DMS79 treated with DMSO at 0.1 percent for 48 hours (cell line): ENCODE measurements at regions not wholly inside any gene's neighbourhood (a gene's known extent, or its start where the extent isn't known, plus 50 kb on each side); places are given as distances from the start of the nearest gene placed in this dataset.
"Not testable (repeated sequence)": the region's sequence is repeated elsewhere in the genome, so short reads cannot be mapped to it uniquely, and the experiment has no call there.

ENCODE experiments used
- DNase-seq: peaks from one replicate; lab custom pipeline; 2025; lab: John Stamatoyannopoulos, UW

GRCh38 chr5:82754036-82754746, 323.0 kb downstream of the TMEM167A start:
- DNase-seq: no peak

GRCh38 chr5:82753374-82753773, 323.8 kb downstream of the TMEM167A start:
- no peak for DNase-seq

GRCh38 chr5:82749461-82749820, 327.8 kb downstream of the TMEM167A start:
- no peak for DNase-seq

GRCh38 chr5:82748688-82749460, 328.3 kb downstream of the TMEM167A start:
- no peak for DNase-seq

GRCh38 chr5:82747986-82748385, 329.2 kb downstream of the TMEM167A start:
- no peak for DNase-seq

- no peak for DNase-seq
These were observed 332.2 kb downstream of the TMEM167A start for GRCh38 chr5:82745016-82745415.

- DNase-seq: no peak
These were observed 338.4 kb downstream of the TMEM167A start for GRCh38 chr5:82738681-82739269.

GRCh38 chr5:82735160-82735789, 341.9 kb downstream of the TMEM167A start:
- no peak for DNase-seq

GRCh38 chr5:82734347-82734746, 342.8 kb downstream of the TMEM167A start:
- no peak for DNase-seq

- no peak for DNase-seq
These were observed 346.3 kb downstream of the TMEM167A start for GRCh38 chr5:82730913-82731312.

- no peak for DNase-seq
These were observed 348.1 kb downstream of the TMEM167A start for GRCh38 chr5:82728926-82729702.

GRCh38 chr5:82723168-82723567, 354.0 kb downstream of the TMEM167A start:
- no peak for DNase-seq

- no peak for DNase-seq
These were observed 356.1 kb downstream of the TMEM167A start for GRCh38 chr5:82721087-82721410.

GRCh38 chr5:82720213-82721086, 356.7 kb downstream of the TMEM167A start:
- DNase-seq: no peak

GRCh38 chr5:82719368-82719767, 357.8 kb downstream of the TMEM167A start:
- DNase-seq: no peak

- DNase-seq: no peak
These were observed 359.5 kb downstream of the TMEM167A start for GRCh38 chr5:82717738-82718137.

GRCh38 chr5:82714732-82715131, 362.5 kb downstream of the TMEM167A start:
- not testable (repeated sequence) for DNase-seq

GRCh38 chr5:82713811-82714210, 363.4 kb downstream of the TMEM167A start:
- no peak for DNase-seq

- no peak for DNase-seq
These were observed 369.5 kb downstream of the TMEM167A start for GRCh38 chr5:82707741-82708140.

GRCh38 chr5:82704381-82704780, 372.8 kb downstream of the TMEM167A start:
- DNase-seq: no peak

GRCh38 chr5:82702046-82702445, 375.1 kb downstream of the TMEM167A start:
- no peak for DNase-seq
